CD14-positive monocyte (primary cell): ENCODE measurements at regions not wholly inside any gene's neighbourhood (a gene's known extent, or its start where the extent isn't known, plus 50 kb on each side); places are given as distances from the start of the nearest gene placed in this dataset.

Experiments
- DNase-seq, 3 donors: peaks; one replicate each; pipeline ENCODE4 v3.0.0-alpha.2; 2011 to 2022
- H2AFZ ChIP-seq: 2 replicates; pipeline ENCODE4 v1.6.0; 2012; ENCODE audit warnings: mild to moderate bottlenecking, low read depth, low read length, inconsistent platforms; ENCODE audit not compliant: insufficient read depth, poor library complexity, severe bottlenecking
- H3K27ac ChIP-seq, 2 donors: 1 replicate in 1 of 2; 2 replicates in 1 of 2; pipeline ENCODE4 v1.5.1; 2012 to 2013; ENCODE audit warnings: low read length in 2 of 2, control low read depth in 1 of 2, inconsistent platforms in 1 of 2, low read depth in 1 of 2, mild to moderate bottlenecking in 1 of 2
- H3K27me3 ChIP-seq, 2 donors: one replicate each; pipeline versions ENCODE4 v1.6.0 to v1.6.1; 2011 to 2013; ENCODE audit warnings: low read length in 2 of 2; ENCODE audit not compliant: control insufficient read depth in 2 of 2, insufficient read depth in 2 of 2
- H3K36me3 ChIP-seq, 2 donors: replicated peaks in 1 of 2; 1 replicate in 1 of 2; 2 replicates in 1 of 2; pipeline versions ENCODE4 v1.5.1 to v1.6.1; 2012 to 2013; ENCODE audit warnings: low read length in 2 of 2, control low read depth in 1 of 2, inconsistent platforms in 1 of 2, mild to moderate bottlenecking in 1 of 2; ENCODE audit not compliant: insufficient read depth in 2 of 2, control insufficient read depth in 1 of 2
- H3K4me1 ChIP-seq, 2 donors: 1 replicate in 1 of 2; 2 replicates in 1 of 2; pipeline versions ENCODE4 v1.5.1 to v1.6.1; 2012 to 2013; ENCODE audit warnings: low read length in 2 of 2, control low read depth in 1 of 2, inconsistent platforms in 1 of 2, mild to moderate bottlenecking in 1 of 2, moderate library complexity in 1 of 2; ENCODE audit not compliant: insufficient read depth in 2 of 2, control insufficient read depth in 1 of 2
- H3K4me2 ChIP-seq: replicated peaks from 2 replicates; pipeline ENCODE3; 2012; ENCODE audit warnings: low read length, moderate library complexity, mild to moderate bottlenecking; ENCODE audit not compliant: poor library complexity, severe bottlenecking; ENCODE audit errors: extremely low read depth
- H3K4me3 ChIP-seq, 3 experiments: fragments of 200-600 bp in 1 of 3; sonication (generic) in 1 of 3; replicated peaks in 1 of 3; 1 replicate in 2 of 3; 2 replicates in 1 of 3; pipeline ENCODE4 v1.5.1; 2011 to 2013; ENCODE audit warnings: low read length in 3 of 3, mild to moderate bottlenecking in 3 of 3, control low read depth in 2 of 3, low read depth in 2 of 3, inconsistent platforms in 1 of 3, moderate library complexity in 1 of 3
- H3K79me2 ChIP-seq: 2 replicates; pipeline ENCODE4 v1.6.0; 2012; ENCODE audit warnings: mild to moderate bottlenecking, control low read depth, inconsistent platforms, low read length, moderate library complexity; ENCODE audit not compliant: insufficient read depth
- H3K9ac ChIP-seq: 2 replicates; pipeline ENCODE4 v1.6.0; 2017; ENCODE audit warnings: low read length, mild to moderate bottlenecking; ENCODE audit not compliant: insufficient read depth, poor library complexity, severe bottlenecking
- H3K9me3 ChIP-seq, 2 donors: replicated peaks in 1 of 2; 1 replicate in 1 of 2; 2 replicates in 1 of 2; pipeline versions ENCODE4 v1.5.1 to v1.6.1; 2012 to 2013; ENCODE audit warnings: low read length in 2 of 2, control low read depth in 1 of 2; ENCODE audit not compliant: control insufficient read depth in 1 of 2, insufficient read depth in 1 of 2
- H4K20me1 ChIP-seq: 2 replicates; pipeline ENCODE4 v1.6.0; 2012; ENCODE audit warnings: mild to moderate bottlenecking, low read length, control low read depth, moderate library complexity; ENCODE audit not compliant: insufficient read depth
- H3K27ac Mint-ChIP-seq, 7 donors: one replicate each; pipeline ENCODE4 v1.8.0; 2020; ENCODE audit warnings: mild to moderate bottlenecking in 7 of 7, mixed read lengths in 7 of 7, moderate library complexity in 6 of 7, inconsistent platforms in 2 of 7
- H3K27me3 Mint-ChIP-seq, 3 donors: one replicate each; pipeline ENCODE4 v1.8.0; 2021 to 2022; ENCODE audit warnings: low read depth in 3 of 3, mild to moderate bottlenecking in 3 of 3, mixed read lengths in 3 of 3, moderate library complexity in 3 of 3, inconsistent platforms in 1 of 3
- H3K36me3 Mint-ChIP-seq, 2 donors: one replicate each; pipeline ENCODE4 v1.8.0; 2020; ENCODE audit warnings: mixed read lengths in 2 of 2, inconsistent platforms in 1 of 2, mild to moderate bottlenecking in 1 of 2
- H3K4me1 Mint-ChIP-seq: one replicate; pipeline ENCODE4 v1.8.0; 2020; ENCODE audit warnings: mild to moderate bottlenecking, mixed read lengths
- H3K4me3 Mint-ChIP-seq, 2 donors: one replicate each; pipeline ENCODE4 v1.8.0; 2020; ENCODE audit warnings: mild to moderate bottlenecking in 2 of 2, mixed read lengths in 2 of 2, moderate library complexity in 1 of 2
- H3K9me3 Mint-ChIP-seq, 7 donors: one replicate each; pipeline ENCODE4 v1.8.0; 2020 to 2022; ENCODE audit warnings: mixed read lengths in 7 of 7, mild to moderate bottlenecking in 6 of 7, moderate library complexity in 6 of 7, inconsistent platforms in 2 of 7
- CTCF ChIP-seq: fragments of 200-600 bp; IDR thresholded peaks from one replicate; pipeline ENCODE4 v1.8.0; 2022; ENCODE audit warnings: antibody characterized with exemption, mild to moderate bottlenecking
- WGBS: methylation state at CpG from one replicate; pipeline ENCODE4 v1.1.5; 2013; ENCODE audit warnings: missing lambda C conversion rate; ENCODE audit not compliant: insufficient coverage; 5-methylcytosine and 5-hydroxymethylcytosine counted together
- intact Hi-C, 2 donors: fragments of 100-400 bp; cut with micrococcal nuclease; formaldehyde crosslinking; loops; one replicate each; pipeline versions ENCODE4 v1.15.0 to v1.15.1; 2023

- H3K9ac ChIP-seq, result no peak overlapping the region
- H2AFZ ChIP-seq, result no peak overlapping the region
- H3K27ac Mint-ChIP-seq, result no peak overlapping the region
These were observed 139.3 kb upstream of the HMCN1 start for GRCh38 chr1:185594786-185595410.

GRCh38 chr1:185593271-185593670 lies 140.9 kb upstream of the HMCN1 start:
- intact Hi-C loops, result no loop called here
- Mint-ChIP-seq H3K4me1 (peaks cover 13% of the 10 kb centered on the region), H3K4me3 (no peak overlapping the region), H3K27ac (no peak overlapping the region), H3K36me3 (no peaks in the 10 kb centered on the region), H3K27me3 (peaks cover 0 to 2% (median 0%) of the 10 kb centered on the region in 3 donors), H3K9me3 (peaks cover 0 to 8% (median 0%) of the 10 kb centered on the region in 7 donors)
- Histone ChIP-seq H3K4me1 (peaks cover 4 to 11% of the 10 kb centered on the region in 2 donors), H2AFZ (no peak overlapping the region), H3K4me3 (no peak overlapping the region), H3K9me3 (no peaks in the 10 kb centered on the region), H3K27me3 (no peaks in the 10 kb centered on the region), H3K9ac (no peak overlapping the region), H3K4me2 (no peak overlapping the region), H3K36me3 (no peaks in the 10 kb centered on the region), H3K27ac (no peak overlapping the region), H3K79me2 (no peaks in the 10 kb centered on the region), H4K20me1 (no peaks in the 10 kb centered on the region)
- no CpG with 5 or more reads among the region's 1 CpG for WGBS
- no peak for TF ChIP-seq CTCF
- DNase-seq, result no peak

More at GRCh38 chr1:185594786-185595410, 139.3 kb upstream of the HMCN1 start:
- DNase-seq, result no peak
- Histone ChIP-seq H3K4me2 (no peak overlapping the region), H3K36me3 (no peaks in the 10 kb centered on the region), H3K4me1 (peaks cover 10 to 22% of the 10 kb centered on the region in 2 donors), H3K27ac (no peak overlapping the region), H3K9me3 (no peaks in the 10 kb centered on the region), H3K27me3 (no peaks in the 10 kb centered on the region), H3K79me2 (no peaks in the 10 kb centered on the region), H3K4me3 (no peak overlapping the region), H4K20me1 (no peaks in the 10 kb centered on the region)
- Mint-ChIP-seq H3K4me3 (no peak overlapping the region), H3K27me3 (peaks cover 0 to 2% (median 0%) of the 10 kb centered on the region in 3 donors), H3K4me1 (peaks cover 20% of the 10 kb centered on the region), H3K9me3 (peaks cover 0 to 8% (median 0%) of the 10 kb centered on the region in 7 donors), H3K36me3 (no peaks in the 10 kb centered on the region)
- TF ChIP-seq CTCF, result no peak
- WGBS, result no CpG with 5 or more reads among the region's 3 CpGs
- intact Hi-C loops, result no loop called here
